PC-3 (cell line): ENCODE measurements at regions not wholly inside any gene's neighbourhood (a gene's known extent, or its start where the extent isn't known, plus 50 kb on each side); places are given as distances from the start of the nearest gene placed in this dataset.

Experiments
- ATAC-seq: fragments of 200-7000 bp; cut with Tn5 transposase; 2 replicates; pipeline ENCODE4 v1.9.1; 2020; ENCODE audit warnings: mild to moderate bottlenecking, moderate library complexity
- BruUV-seq: library from RNA; stranded (reverse); fragments of 400-500 nt; replicated peaks from 2 replicates; lab custom pipeline; 2021; lab: Mats Ljungman, UMichigan
- CTCF ChIA-PET: fragments of 300-600 bp; sonication (Branson Sonifier 250); formaldehyde crosslinking; loops from one replicate; lab custom pipeline; 2022; ENCODE audit warnings: antibody characterized with exemption; lab: Charles Lee
- POLR2A ChIA-PET: fragments of 300-600 bp; sonication (Branson Sonifier 250); formaldehyde crosslinking; loops from one replicate; lab custom pipeline; 2022; ENCODE audit warnings: antibody characterized with exemption; ENCODE audit not compliant: unreplicated experiment; lab: Charles Lee
- DNase-seq: peaks from one replicate; pipeline ENCODE4 v3.0.0-alpha.2; 2015
- H2AFZ ChIP-seq: fragments of 300-600 bp; sonication (generic); 2 replicates; pipeline ENCODE4 v1.6.0; 2016; ENCODE audit warnings: antibody characterized with exemption, low read length
- H3F3A ChIP-seq: fragments of 300-600 bp; sonication (generic); one replicate; pipeline ENCODE4 v1.6.0; 2017; ENCODE audit warnings: antibody characterized with exemption, low read length, control low read depth, mild to moderate bottlenecking; ENCODE audit not compliant: unreplicated experiment
- H3K27ac ChIP-seq: fragments of 300-600 bp; sonication (generic); 2 replicates; pipeline ENCODE4 v1.5.1; 2016; ENCODE audit warnings: mild to moderate bottlenecking, low read length
- H3K27me3 ChIP-seq: fragments of 300-600 bp; sonication (generic); 2 replicates; pipeline ENCODE4 v1.6.1; 2016; ENCODE audit warnings: low read length, mixed read lengths
- H3K36me3 ChIP-seq: fragments of 300-600 bp; sonication (generic); 2 replicates; pipeline ENCODE4 v1.6.1; 2016; ENCODE audit warnings: low read depth, mixed run types, low read length, mixed read lengths
- H3K4me1 ChIP-seq: fragments of 300-600 bp; sonication (generic); 2 replicates; pipeline ENCODE4 v1.5.1; 2016; ENCODE audit warnings: low read length; ENCODE audit not compliant: insufficient read depth
- H3K4me2 ChIP-seq: fragments of 300-600 bp; sonication (generic); 2 replicates; pipeline ENCODE4 v1.6.0; 2016; ENCODE audit warnings: low read length
- H3K4me3 ChIP-seq: fragments of 300-600 bp; sonication (generic); 2 replicates; pipeline ENCODE4 v1.5.1; 2016; ENCODE audit warnings: mild to moderate bottlenecking, low read length, mixed read lengths
- H3K79me2 ChIP-seq: fragments of 300-600 bp; sonication (generic); 2 replicates; pipeline ENCODE4 v1.6.1; 2017; ENCODE audit warnings: low read length, mixed read lengths
- H3K9ac ChIP-seq: fragments of 300-600 bp; sonication (generic); 2 replicates; pipeline ENCODE4 v1.6.0; 2016; ENCODE audit warnings: mild to moderate bottlenecking, low read length
- H3K9me2 ChIP-seq: fragments of 300-600 bp; sonication (generic); replicated peaks from 2 replicates; pipeline ENCODE4 v1.6.1; 2016; ENCODE audit warnings: mixed run types, low read length, mixed read lengths
- H3K9me3 ChIP-seq: fragments of 300-600 bp; sonication (generic); 2 replicates; pipeline ENCODE4 v1.6.1; 2016; ENCODE audit warnings: low read length, mixed read lengths
- H4K20me1 ChIP-seq: fragments of 300-600 bp; sonication (generic); 2 replicates; pipeline ENCODE4 v1.6.1; 2016; ENCODE audit warnings: low read length, mixed read lengths
- EZH2 ChIP-seq: fragments of 300-600 bp; sonication (generic); IDR thresholded peaks from one replicate; pipeline ENCODE4 v1.6.1; 2017; ENCODE audit warnings: antibody characterized with exemption, mild to moderate bottlenecking, low read length; ENCODE audit not compliant: unreplicated experiment
- EZH2phosphoT487 ChIP-seq: fragments of 300-600 bp; sonication (generic); IDR thresholded peaks from 2 replicates; pipeline ENCODE4 v1.6.1; 2018; ENCODE audit warnings: mild to moderate bottlenecking, antibody characterized with exemption, low read length, borderline replicate concordance
- intact Hi-C: fragments of 100-400 bp; cut with micrococcal nuclease; formaldehyde crosslinking; loops from 2 replicates; pipeline ENCODE4 v1.9.0; 2023
- TF ChIP-seq, protein P1 (sequence below): fragments of 300-600 bp; sonication (generic); conservative IDR thresholded peaks from 2 replicates; pipeline ENCODE4 v1.5.1; 2017; ENCODE audit warnings: antibody characterized with exemption, low read depth, mild to moderate bottlenecking, low read length

DNA sequence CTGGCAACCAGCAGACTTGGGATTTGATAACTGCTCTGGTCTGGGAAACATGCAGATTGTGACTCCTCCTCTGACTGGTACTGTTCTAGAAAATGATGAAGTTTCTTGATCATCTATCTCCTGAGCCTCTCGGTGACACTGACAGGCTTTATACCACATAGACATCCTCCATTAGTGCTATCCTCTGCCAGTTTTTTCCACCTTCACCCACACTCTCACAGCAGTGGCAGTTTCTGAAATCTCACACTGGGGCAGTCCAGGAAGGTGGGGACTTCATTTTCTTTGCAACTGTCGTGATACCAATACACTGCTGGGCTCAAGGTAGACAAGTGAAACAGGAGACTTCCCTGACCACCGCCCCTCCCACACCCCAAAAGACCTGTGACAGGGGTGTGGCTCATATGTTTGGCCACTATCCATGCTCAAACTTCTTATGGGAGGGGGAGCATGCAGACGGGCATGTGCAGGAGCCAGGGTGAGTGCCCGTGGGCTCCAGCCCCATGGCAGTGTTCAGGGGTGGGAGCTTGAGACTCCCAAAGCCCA is 66.3 kb upstream of the RMDN2 start:
- ATAC-seq (no peak), DNase-seq (no peak)
- no peak overlapping the region for H2AFZ ChIP-seq
- H3K27me3 ChIP-seq = no peaks in the 10 kb centered on the region
- POLR2A ChIA-PET = no interaction called here
- H3K27ac ChIP-seq = no peak overlapping the region
- H3K9ac ChIP-seq = no peak overlapping the region
- no peaks in the 10 kb centered on the region; the same call in 1 of the 2 replicates for H3K9me2 ChIP-seq
- no peaks in the 10 kb centered on the region for H4K20me1 ChIP-seq
- no TSS peak for BruUV-seq
- TF ChIP-seq EZH2 (no peak), EZH2phosphoT487 (no peak)
- TF ChIP-seq, protein P1, sequence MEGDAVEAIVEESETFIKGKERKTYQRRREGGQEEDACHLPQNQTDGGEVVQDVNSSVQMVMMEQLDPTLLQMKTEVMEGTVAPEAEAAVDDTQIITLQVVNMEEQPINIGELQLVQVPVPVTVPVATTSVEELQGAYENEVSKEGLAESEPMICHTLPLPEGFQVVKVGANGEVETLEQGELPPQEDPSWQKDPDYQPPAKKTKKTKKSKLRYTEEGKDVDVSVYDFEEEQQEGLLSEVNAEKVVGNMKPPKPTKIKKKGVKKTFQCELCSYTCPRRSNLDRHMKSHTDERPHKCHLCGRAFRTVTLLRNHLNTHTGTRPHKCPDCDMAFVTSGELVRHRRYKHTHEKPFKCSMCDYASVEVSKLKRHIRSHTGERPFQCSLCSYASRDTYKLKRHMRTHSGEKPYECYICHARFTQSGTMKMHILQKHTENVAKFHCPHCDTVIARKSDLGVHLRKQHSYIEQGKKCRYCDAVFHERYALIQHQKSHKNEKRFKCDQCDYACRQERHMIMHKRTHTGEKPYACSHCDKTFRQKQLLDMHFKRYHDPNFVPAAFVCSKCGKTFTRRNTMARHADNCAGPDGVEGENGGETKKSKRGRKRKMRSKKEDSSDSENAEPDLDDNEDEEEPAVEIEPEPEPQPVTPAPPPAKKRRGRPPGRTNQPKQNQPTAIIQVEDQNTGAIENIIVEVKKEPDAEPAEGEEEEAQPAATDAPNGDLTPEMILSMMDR = no peak
- H3F3A ChIP-seq = no peaks in the 10 kb centered on the region
- H3K36me3 ChIP-seq = no peaks in the 10 kb centered on the region
- H3K4me3 ChIP-seq = no peak overlapping the region
- no peaks in the 10 kb centered on the region for H3K79me2 ChIP-seq
- no peaks in the 10 kb centered on the region for H3K4me1 ChIP-seq
- intact Hi-C loops = no loop called here
- CTCF ChIA-PET = no interaction called here
- H3K4me2 ChIP-seq = no peak overlapping the region
- H3K9me3 ChIP-seq = no peaks in the 10 kb centered on the region

DNA sequence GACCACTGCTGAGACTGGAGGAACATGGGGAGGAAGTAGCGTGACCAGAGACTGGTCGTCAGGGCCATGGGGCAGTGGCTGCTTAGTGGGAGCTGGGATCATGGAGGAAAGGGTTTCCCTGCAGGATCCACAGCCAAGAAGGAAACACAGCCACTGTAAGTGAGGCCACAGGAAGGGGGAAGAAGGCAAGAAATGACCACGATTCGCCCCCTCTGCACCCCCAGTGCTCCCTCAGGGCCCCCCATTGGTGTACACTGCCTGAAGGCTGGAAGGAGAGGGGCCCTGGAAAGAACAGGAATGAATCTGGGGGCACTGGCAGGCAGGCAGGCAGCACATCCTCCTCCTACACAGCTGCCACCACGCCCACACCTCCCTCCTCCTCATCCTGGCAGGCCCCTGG is 62.5 kb upstream of the RMDN2 start:
- no peak overlapping the region for H2AFZ ChIP-seq
- BruUV-seq = no TSS peak

DNA sequence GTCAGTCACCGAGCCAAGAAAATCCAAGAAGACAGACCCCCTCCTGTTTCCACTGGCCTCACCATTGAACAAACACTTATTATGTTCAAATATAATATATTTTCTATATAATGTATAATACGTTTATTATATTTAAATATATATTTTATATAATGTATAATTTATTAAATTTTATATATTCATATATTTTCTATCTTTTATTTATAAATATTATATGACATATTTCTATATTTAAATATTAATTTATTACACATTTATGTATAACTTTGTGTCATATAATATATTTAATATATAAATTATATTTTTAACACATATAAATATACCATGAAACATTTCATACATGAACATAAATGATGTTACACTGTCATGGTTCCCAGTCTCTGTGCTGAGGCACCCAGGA is 60.9 kb upstream of the RMDN2 start:
- ATAC-seq (no peak), DNase-seq (no peak)
- Histone ChIP-seq H3K79me2 (no peaks in the 10 kb centered on the region), H3K9ac (no peak overlapping the region), H3K4me2 (no peak overlapping the region), H3K27ac (no peak overlapping the region), H3K4me3 (no peak overlapping the region), H3K9me3 (no peaks in the 10 kb centered on the region), H4K20me1 (no peaks in the 10 kb centered on the region), H2AFZ (no peak overlapping the region), H3K27me3 (no peaks in the 10 kb centered on the region), H3K9me2 (no peaks in the 10 kb centered on the region; the same call in 1 of the 2 replicates), H3F3A (no peaks in the 10 kb centered on the region), H3K4me1 (no peaks in the 10 kb centered on the region), H3K36me3 (no peaks in the 10 kb centered on the region)
- TF ChIP-seq EZH2 = no peak
- TF ChIP-seq, protein P1 = no peak
- TF ChIP-seq EZH2phosphoT487 = no peak
- POLR2A ChIA-PET = no interaction called here
- CTCF ChIA-PET = no interaction called here
- intact Hi-C loops = no loop called here
- no TSS peak for BruUV-seq

More for the DNA sequence above, 62.5 kb upstream of the RMDN2 start:
- H3K9me3 ChIP-seq = no peaks in the 10 kb centered on the region
- ChIA-PET CTCF (no interaction called here), POLR2A (no interaction called here)
- DNase-seq = no peak
- no peak overlapping the region for H3K4me3 ChIP-seq
- no peaks in the 10 kb centered on the region for H3F3A ChIP-seq
- no peaks in the 10 kb centered on the region for H3K36me3 ChIP-seq
- H3K9me2 ChIP-seq = no peaks in the 10 kb centered on the region; the same call in 1 of the 2 replicates
- no peak for ATAC-seq
- intact Hi-C loops = no loop called here
- no peaks in the 10 kb centered on the region for H3K79me2 ChIP-seq
- H3K9ac ChIP-seq = no peak overlapping the region
- no peak overlapping the region for H3K27ac ChIP-seq
- TF ChIP-seq EZH2phosphoT487 (no peak), EZH2 (no peak)
- TF ChIP-seq, protein P1 = no peak
- H3K4me1 ChIP-seq = no peaks in the 10 kb centered on the region
- H4K20me1 ChIP-seq = no peaks in the 10 kb centered on the region
- H3K4me2 ChIP-seq = no peak overlapping the region
- H3K27me3 ChIP-seq = no peaks in the 10 kb centered on the region
